ENCODE measurements at regions not wholly inside any gene's neighbourhood (a gene's known extent, or its start where the extent isn't known, plus 50 kb on each side); places are given as distances from the start of the nearest gene placed in this dataset.

GRCh38 chr17:52938623-52939230 lies 780.2 kb upstream of the CA10 start:
- no peaks in the 10 kb centered on the region for H3K4me1 Mint-ChIP-seq

GRCh38 chr17:52930581-52930980 lies 772.1 kb upstream of the CA10 start:
- no peak overlapping the region for H3K4me3 Mint-ChIP-seq
- POLR2A ChIA-PET = no interaction called here

More at GRCh38 chr17:52938623-52939230, 780.2 kb upstream of the CA10 start:
- H3K9me3 Mint-ChIP-seq = peaks cover 16 to 39% (median 26%) of the 10 kb centered on the region in 5 donors
- peaks cover 0 to 2% (median 0%) of the 10 kb centered on the region in 3 donors for H3K36me3 Mint-ChIP-seq
- POLR2A ChIA-PET = no interaction called here
- Histone ChIP-seq H3K36me3 (ENCODE audit: insufficient read depth, low read length) (no peaks in the 10 kb centered on the region), H3K27me3 (ENCODE audit: insufficient read depth, low read length, poor library complexity, severe bottlenecking) (no peaks in the 10 kb centered on the region), H3K9me3 (ENCODE audit: low read length) (no peaks in the 10 kb centered on the region), H3K27ac (ENCODE audit: low read depth, low read length) (no peak overlapping the region), H3K4me1 (ENCODE audit: insufficient read depth, low read length) (no peaks in the 10 kb centered on the region), H3K4me3 (ENCODE audit: low read length) (no peak overlapping the region)
- no peak for DNase-seq
- CTCF ChIA-PET = no interaction called here
- no peaks in the 10 kb centered on the region for H3K27me3 Mint-ChIP-seq
- H3K27ac Mint-ChIP-seq = no peak overlapping the region
- H3K4me3 Mint-ChIP-seq = no peak overlapping the region

GRCh38 chr17:52930145-52930544 lies 771.6 kb upstream of the CA10 start:
- no peaks in the 10 kb centered on the region for H3K4me1 ChIP-seq (ENCODE audit: insufficient read depth, low read length)
- Mint-ChIP-seq H3K27me3 (no peaks in the 10 kb centered on the region), H3K4me3 (no peak overlapping the region), H3K36me3 (no peaks in the 10 kb centered on the region), H3K4me1 (no peaks in the 10 kb centered on the region), H3K27ac (no peak overlapping the region), H3K9me3 (peaks cover 0 to 13% (median 6%) of the 10 kb centered on the region in 5 donors)
- no peaks in the 10 kb centered on the region for H3K27me3 ChIP-seq (ENCODE audit: insufficient read depth, low read length, poor library complexity, severe bottlenecking)
- H3K4me3 ChIP-seq (ENCODE audit: low read length) = no peak overlapping the region
- no peak overlapping the region for H3K27ac ChIP-seq (ENCODE audit: low read depth, low read length)
- POLR2A ChIA-PET = no interaction called here
- no peaks in the 10 kb centered on the region for H3K9me3 ChIP-seq (ENCODE audit: low read length)
- CTCF ChIA-PET = no interaction called here
- DNase-seq = no peak
- no peaks in the 10 kb centered on the region for H3K36me3 ChIP-seq (ENCODE audit: insufficient read depth, low read length)

More at GRCh38 chr17:52930581-52930980, 772.1 kb upstream of the CA10 start:
- Mint-ChIP-seq H3K4me1 (no peaks in the 10 kb centered on the region), H3K27ac (no peak overlapping the region), H3K9me3 (peaks cover 0 to 17% (median 8%) of the 10 kb centered on the region in 5 donors), H3K27me3 (no peaks in the 10 kb centered on the region), H3K36me3 (no peaks in the 10 kb centered on the region)
- CTCF ChIA-PET = no interaction called here
- Histone ChIP-seq H3K9me3 (ENCODE audit: low read length) (no peaks in the 10 kb centered on the region), H3K36me3 (ENCODE audit: insufficient read depth, low read length) (no peaks in the 10 kb centered on the region), H3K27ac (ENCODE audit: low read depth, low read length) (no peak overlapping the region), H3K4me1 (ENCODE audit: insufficient read depth, low read length) (no peaks in the 10 kb centered on the region), H3K4me3 (ENCODE audit: low read length) (no peak overlapping the region), H3K27me3 (ENCODE audit: insufficient read depth, low read length, poor library complexity, severe bottlenecking) (no peaks in the 10 kb centered on the region)
- no peak for DNase-seq

- H3K9me3 ChIP-seq (ENCODE audit: low read length) = no peaks in the 10 kb centered on the region
- H3K36me3 ChIP-seq (ENCODE audit: insufficient read depth, low read length) = no peaks in the 10 kb centered on the region
- Mint-ChIP-seq H3K36me3 (no peaks in the 10 kb centered on the region), H3K4me3 (no peak overlapping the region), H3K9me3 (peaks cover 3 to 7% (median 4%) of the 10 kb centered on the region in 5 donors), H3K27me3 (no peaks in the 10 kb centered on the region), H3K4me1 (no peaks in the 10 kb centered on the region), H3K27ac (no peak overlapping the region)
- no peak for DNase-seq
- H3K4me1 ChIP-seq (ENCODE audit: insufficient read depth, low read length) = no peaks in the 10 kb centered on the region
- no peaks in the 10 kb centered on the region for H3K27me3 ChIP-seq (ENCODE audit: insufficient read depth, low read length, poor library complexity, severe bottlenecking)
- no peak overlapping the region for H3K4me3 ChIP-seq (ENCODE audit: low read length)
- ChIA-PET CTCF (no interaction called here), POLR2A (no interaction called here)
- H3K27ac ChIP-seq (ENCODE audit: low read depth, low read length) = no peak overlapping the region
Observed at GRCh38 chr17:52923658-52924057, 765.1 kb upstream of the CA10 start.

- Histone ChIP-seq H3K36me3 (ENCODE audit: insufficient read depth, low read length) (no peaks in the 10 kb centered on the region), H3K4me3 (ENCODE audit: low read length) (no peak overlapping the region), H3K4me1 (ENCODE audit: insufficient read depth, low read length) (no peaks in the 10 kb centered on the region), H3K9me3 (ENCODE audit: low read length) (no peaks in the 10 kb centered on the region), H3K27me3 (ENCODE audit: insufficient read depth, low read length, poor library complexity, severe bottlenecking) (no peaks in the 10 kb centered on the region), H3K27ac (ENCODE audit: low read depth, low read length) (no peak overlapping the region)
- Mint-ChIP-seq H3K4me1 (no peaks in the 10 kb centered on the region), H3K36me3 (no peaks in the 10 kb centered on the region), H3K27me3 (no peaks in the 10 kb centered on the region), H3K4me3 (no peak overlapping the region), H3K9me3 (peaks cover 2 to 21% (median 4%) of the 10 kb centered on the region in 5 donors), H3K27ac (no peak overlapping the region)
- no peak for DNase-seq
- ChIA-PET CTCF (no interaction called here), POLR2A (no interaction called here)
Observed at GRCh38 chr17:52899235-52899634, 740.7 kb upstream of the CA10 start.

- Mint-ChIP-seq H3K36me3 (no peaks in the 10 kb centered on the region), H3K27ac (no peak overlapping the region), H3K4me3 (no peak overlapping the region), H3K4me1 (no peaks in the 10 kb centered on the region), H3K27me3 (no peaks in the 10 kb centered on the region), H3K9me3 (peaks cover 0 to 12% (median 6%) of the 10 kb centered on the region in 5 donors)
- H3K4me3 ChIP-seq (ENCODE audit: low read length) = no peak overlapping the region
- no peak overlapping the region for H3K27ac ChIP-seq (ENCODE audit: low read depth, low read length)
- H3K27me3 ChIP-seq (ENCODE audit: insufficient read depth, low read length, poor library complexity, severe bottlenecking) = no peaks in the 10 kb centered on the region
- ChIA-PET POLR2A (no interaction called here), CTCF (no interaction called here)
- H3K36me3 ChIP-seq (ENCODE audit: insufficient read depth, low read length) = no peaks in the 10 kb centered on the region
- no peaks in the 10 kb centered on the region for H3K4me1 ChIP-seq (ENCODE audit: insufficient read depth, low read length)
- no peaks in the 10 kb centered on the region for H3K9me3 ChIP-seq (ENCODE audit: low read length)
- DNase-seq = no peak
Observed at GRCh38 chr17:52895272-52895671, 736.8 kb upstream of the CA10 start.

- Mint-ChIP-seq H3K36me3 (no peaks in the 10 kb centered on the region), H3K9me3 (peaks cover 0 to 10% (median 5%) of the 10 kb centered on the region in 5 donors), H3K27ac (no peak overlapping the region), H3K27me3 (no peaks in the 10 kb centered on the region), H3K4me1 (no peaks in the 10 kb centered on the region), H3K4me3 (no peak overlapping the region)
- ChIA-PET CTCF (no interaction called here), POLR2A (no interaction called here)
- H3K4me1 ChIP-seq (ENCODE audit: insufficient read depth, low read length) = no peaks in the 10 kb centered on the region
- H3K9me3 ChIP-seq (ENCODE audit: low read length) = no peaks in the 10 kb centered on the region
- no peaks in the 10 kb centered on the region for H3K27me3 ChIP-seq (ENCODE audit: insufficient read depth, low read length, poor library complexity, severe bottlenecking)
- H3K36me3 ChIP-seq (ENCODE audit: insufficient read depth, low read length) = no peaks in the 10 kb centered on the region
- DNase-seq = no peak
- no peak overlapping the region for H3K27ac ChIP-seq (ENCODE audit: low read depth, low read length)
- H3K4me3 ChIP-seq (ENCODE audit: low read length) = no peak overlapping the region
Observed at GRCh38 chr17:52892334-52892733, 733.8 kb upstream of the CA10 start.

- Mint-ChIP-seq H3K36me3 (no peaks in the 10 kb centered on the region), H3K4me1 (no peaks in the 10 kb centered on the region), H3K27me3 (no peaks in the 10 kb centered on the region), H3K9me3 (peaks cover 0 to 11% (median 6%) of the 10 kb centered on the region in 5 donors), H3K4me3 (no peak overlapping the region), H3K27ac (no peak overlapping the region)
- ChIA-PET CTCF (no interaction called here), POLR2A (no interaction called here)
- Histone ChIP-seq H3K4me1 (ENCODE audit: insufficient read depth, low read length) (no peaks in the 10 kb centered on the region), H3K27me3 (ENCODE audit: insufficient read depth, low read length, poor library complexity, severe bottlenecking) (no peaks in the 10 kb centered on the region), H3K27ac (ENCODE audit: low read depth, low read length) (no peak overlapping the region), H3K4me3 (ENCODE audit: low read length) (no peak overlapping the region), H3K36me3 (ENCODE audit: insufficient read depth, low read length) (no peaks in the 10 kb centered on the region), H3K9me3 (ENCODE audit: low read length) (no peaks in the 10 kb centered on the region)
- DNase-seq = no peak
Observed at GRCh38 chr17:52885882-52886281, 727.4 kb upstream of the CA10 start.
